Endothelial cell of umbilical vein (primary cell): ENCODE measurements at regions not wholly inside any gene's neighbourhood (a gene's known extent, or its start where the extent isn't known, plus 50 kb on each side); places are given as distances from the start of the nearest gene placed in this dataset.

Experiments
- BruUV-seq: library from RNA; stranded (reverse); fragments of 400-500 nt; replicated peaks from 2 replicates; lab custom pipeline; 2021; lab: Mats Ljungman, UMichigan
- CTCF ChIA-PET: fragments of 300-600, 350-600 bp; sonication (Branson Sonifier 250); formaldehyde crosslinking; loops from one replicate; lab custom pipeline; 2021; ENCODE audit warnings: antibody characterized with exemption, inconsistent platforms; lab: Charles Lee
- POLR2A ChIA-PET: fragments of 300-600, 350-600 bp; sonication (Branson Sonifier 250); formaldehyde crosslinking; loops from one replicate; lab custom pipeline; 2021; ENCODE audit warnings: antibody characterized with exemption, inconsistent platforms; lab: Charles Lee
- DNase-seq: peaks from one replicate; pipeline ENCODE4 v3.0.0-alpha.2; 2011; ENCODE audit warnings: low read depth, low spot score
- FAIRE-seq: peaks from 2 replicates; lab custom pipeline; 2011; peaks lifted over from hg19 to GRCh38; lab: Jason Lieb, UNC
- H2AFZ ChIP-seq: 2 replicates; pipeline ENCODE4 v1.6.0; 2012; ENCODE audit warnings: low read depth, low read length, control low read depth, inconsistent platforms
- H3K27ac ChIP-seq: 2 replicates; pipeline ENCODE4 v1.5.1; 2011; ENCODE audit warnings: low read depth, mild to moderate bottlenecking, control low read depth, low read length, moderate library complexity; ENCODE audit not compliant: insufficient read depth
- H3K27me3 ChIP-seq, 2 experiments: 2 replicates each; pipeline versions ENCODE4 v1.6.0 to v1.6.1; 2011; ENCODE audit warnings: low read length in 2 of 2, mixed read lengths in 1 of 2; ENCODE audit not compliant: control insufficient read depth in 2 of 2, insufficient read depth in 2 of 2
- H3K36me3 ChIP-seq, 2 experiments: 2 replicates in 1 of 2; 3 replicates in 1 of 2; pipeline ENCODE4 v1.5.1; 2011; ENCODE audit warnings: low read length in 2 of 2, mild to moderate bottlenecking in 1 of 2, moderate library complexity in 1 of 2; ENCODE audit not compliant: control insufficient read depth in 2 of 2, insufficient read depth in 2 of 2; ENCODE audit errors: extremely low read depth in 1 of 2
- H3K4me1 ChIP-seq: 3 replicates; pipeline ENCODE4 v1.5.1; 2011; ENCODE audit warnings: mild to moderate bottlenecking, low read length; ENCODE audit not compliant: control insufficient read depth, insufficient read depth; ENCODE audit errors: extremely low read depth
- H3K4me2 ChIP-seq: 2 replicates; pipeline ENCODE4 v1.6.1; 2011; ENCODE audit warnings: low read length, control low read depth, mixed read lengths; ENCODE audit not compliant: insufficient read depth
- H3K4me3 ChIP-seq, 3 experiments: fragments of 200-600 bp in 1 of 3; sonication (generic), shearing (Covaris generic) in 1 of 3; replicated peaks in 1 of 3; 2 replicates each; pipeline ENCODE4 v1.5.1; 2011 to 2016; ENCODE audit warnings: control low read depth in 3 of 3, low read length in 3 of 3, mild to moderate bottlenecking in 2 of 3, inconsistent platforms in 1 of 3, low read depth in 1 of 3, moderate library complexity in 1 of 3; ENCODE audit not compliant: insufficient read depth in 1 of 3
- H3K79me2 ChIP-seq: 2 replicates; pipeline ENCODE4 v1.6.0; 2012; ENCODE audit warnings: low read length, inconsistent platforms; ENCODE audit not compliant: control insufficient read depth, insufficient read depth
- H3K9ac ChIP-seq: replicated peaks from 2 replicates; pipeline ENCODE3; 2011; ENCODE audit warnings: low read length, control low read depth; ENCODE audit not compliant: insufficient read depth; ENCODE audit errors: extremely low read depth
- H3K9me1 ChIP-seq: replicated peaks from 3 replicates; pipeline ENCODE4 v1.6.0; 2011; ENCODE audit warnings: mild to moderate bottlenecking, low read length; ENCODE audit not compliant: control insufficient read depth, insufficient read depth; ENCODE audit errors: extremely low read depth
- H3K9me3 ChIP-seq: replicated peaks from 2 replicates; pipeline ENCODE4 v1.5.1; 2012; ENCODE audit warnings: low read length, inconsistent platforms; ENCODE audit not compliant: control insufficient read depth, insufficient read depth
- H4K20me1 ChIP-seq: replicated peaks from 2 replicates; pipeline ENCODE3; 2011; ENCODE audit warnings: mild to moderate bottlenecking, low read length; ENCODE audit not compliant: control insufficient read depth, insufficient read depth; ENCODE audit errors: extremely low read depth
- CTCF ChIP-seq, 2 donors: IDR thresholded peaks; 1 replicate in 1 of 2; 2 replicates in 1 of 2; pipeline ENCODE4 v1.5.1; 2011; ENCODE audit warnings: low read length in 2 of 2, mild to moderate bottlenecking in 2 of 2, moderate library complexity in 2 of 2, control low read depth in 1 of 2, inconsistent platforms in 1 of 2, low read depth in 1 of 2; ENCODE audit not compliant: insufficient read depth in 1 of 2; ENCODE audit errors: extremely low read depth in 1 of 2
- EZH2 ChIP-seq: IDR thresholded peaks from 2 replicates; pipeline ENCODE4 v1.6.1; 2012; ENCODE audit warnings: borderline replicate concordance, low read depth, mild to moderate bottlenecking, moderate library complexity, low read length, inconsistent platforms; ENCODE audit not compliant: severe bottlenecking
- FOS ChIP-seq: IDR thresholded peaks from 2 replicates; pipeline ENCODE4 v1.6.1; 2011; ENCODE audit warnings: mild to moderate bottlenecking, low read length, moderate library complexity, borderline replicate concordance; ENCODE audit not compliant: insufficient read depth
- GATA2 ChIP-seq: IDR thresholded peaks from 2 replicates; pipeline ENCODE4 v1.7.0; 2011; ENCODE audit warnings: low read depth, mild to moderate bottlenecking, moderate library complexity, mixed read lengths, low read length; ENCODE audit not compliant: insufficient read length, insufficient read depth
- JUN ChIP-seq: IDR thresholded peaks from 2 replicates; pipeline ENCODE4 v1.6.1; 2011; ENCODE audit warnings: borderline replicate concordance, low read depth; ENCODE audit not compliant: insufficient read length, insufficient read depth
- MAX ChIP-seq: IDR thresholded peaks from 2 replicates; pipeline ENCODE4 v1.6.1; 2011; ENCODE audit not compliant: insufficient read depth, insufficient read length
- MYC ChIP-seq: IDR thresholded peaks from one replicate; pipeline ENCODE4 v1.6.1; 2011; ENCODE audit warnings: mild to moderate bottlenecking, low read depth, low read length
- POLR2A ChIP-seq: IDR thresholded peaks from 2 replicates; pipeline ENCODE4 v1.6.1; 2012; ENCODE audit warnings: low read depth, mild to moderate bottlenecking, control low read depth, low read length
- POLR2AphosphoS5 ChIP-seq: IDR thresholded peaks from 2 replicates; pipeline ENCODE4 v1.6.1; 2012; ENCODE audit warnings: low read depth, mild to moderate bottlenecking, control low read depth, low read length, moderate library complexity; ENCODE audit not compliant: insufficient read depth
- dilution Hi-C: fragments of 300-500 bp; cut with MboI; formaldehyde crosslinking; loops from one replicate; pipeline ENCODE4 v1.15.0; 2019; ENCODE audit warnings: low sequenced_read_pairs; ENCODE audit not compliant: extremely low pct_ligation_motif_present
- intact Hi-C: fragments of 100-400 bp; cut with micrococcal nuclease; formaldehyde crosslinking; loops from one replicate; pipeline ENCODE4 v1.10.0; 2022

- BruUV-seq = no TSS peak
- FAIRE-seq = no peak
- dilution Hi-C loops = no loop called here
Measured at GRCh38 chrX:81876437-81876836, 674.5 kb downstream of the SH3BGRL start.

More at GRCh38 chrX:81876437-81876836, 674.5 kb downstream of the SH3BGRL start:
- no peaks in the 10 kb centered on the region for H3K36me3 ChIP-seq
- H3K27me3 ChIP-seq = no peaks in the 10 kb centered on the region
- no peak overlapping the region for H2AFZ ChIP-seq
- H3K4me3 ChIP-seq = no peak overlapping the region
- TF ChIP-seq MYC = no peak
- TF ChIP-seq POLR2A = no peak
- no peak for TF ChIP-seq JUN
- no peak for TF ChIP-seq POLR2AphosphoS5
- TF ChIP-seq CTCF (IDR thresholded peaks at IDR 0.05; ENCODE audit: extremely low read depth in 1 of 2, insufficient read depth in 1 of 2, low read depth in 1 of 2, low read length in 2 of 2) = no peak
- no peak for TF ChIP-seq GATA2
- TF ChIP-seq FOS = no peak
- no peak for TF ChIP-seq MAX
- no peak for TF ChIP-seq EZH2
- ChIA-PET POLR2A (no interaction called here), CTCF (no interaction called here)
- H3K9me3 ChIP-seq = no peaks in the 10 kb centered on the region
- H4K20me1 ChIP-seq = no peaks in the 10 kb centered on the region
- no peak for DNase-seq
- no peaks in the 10 kb centered on the region for H3K9me1 ChIP-seq
- no peaks in the 10 kb centered on the region for H3K4me1 ChIP-seq
- H3K9ac ChIP-seq = no peak overlapping the region
- no peaks in the 10 kb centered on the region for H3K79me2 ChIP-seq
- intact Hi-C loops = no loop called here
- H3K4me2 ChIP-seq = no peak overlapping the region
- no peak overlapping the region for H3K27ac ChIP-seq
